Myocyte (in vitro differentiated cells): ENCODE measurements at regions not wholly inside any gene's neighbourhood (a gene's known extent, or its start where the extent isn't known, plus 50 kb on each side); places are given as distances from the start of the nearest gene placed in this dataset.

Experiments used
- DNase-seq: peaks from one replicate; pipeline ENCODE4 v3.0.0-alpha.2; 2012; ENCODE audit warnings: low read depth

DNA sequence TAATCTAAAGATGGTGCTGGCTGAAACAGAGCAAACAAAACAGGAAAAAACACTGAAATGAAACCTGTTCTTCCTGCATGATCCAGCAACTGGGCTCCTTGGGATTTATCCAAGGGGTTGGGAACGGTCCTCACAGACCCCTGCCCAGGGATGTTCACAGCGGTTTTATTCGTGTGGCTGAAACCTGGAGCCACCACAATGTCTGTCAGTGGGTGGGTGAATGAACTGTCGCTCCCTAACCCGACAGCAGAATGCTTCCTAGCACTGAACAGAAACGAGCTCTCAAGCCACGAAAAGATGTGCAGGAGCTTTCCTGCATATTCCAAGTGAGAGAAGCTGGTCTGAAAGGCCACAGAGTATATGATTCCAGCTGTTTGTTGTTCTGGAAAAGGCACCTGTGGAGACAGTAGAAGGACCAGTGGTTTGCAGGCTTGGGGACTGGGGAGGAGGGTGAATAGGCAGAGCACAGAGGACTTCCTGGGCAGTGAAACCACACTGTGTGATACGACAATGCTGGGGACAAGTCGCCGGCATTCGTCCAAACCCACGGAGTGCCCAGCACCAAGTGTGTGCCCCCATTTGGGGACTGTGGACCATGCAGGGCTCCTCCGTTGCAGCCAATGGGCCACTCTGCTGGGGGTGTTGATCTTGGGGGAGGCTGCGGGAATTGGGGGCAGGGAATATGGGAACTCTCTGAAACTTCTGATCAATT, 73.9 kb downstream of the TEX29 start:
- DNase-seq: no peak

DNA sequence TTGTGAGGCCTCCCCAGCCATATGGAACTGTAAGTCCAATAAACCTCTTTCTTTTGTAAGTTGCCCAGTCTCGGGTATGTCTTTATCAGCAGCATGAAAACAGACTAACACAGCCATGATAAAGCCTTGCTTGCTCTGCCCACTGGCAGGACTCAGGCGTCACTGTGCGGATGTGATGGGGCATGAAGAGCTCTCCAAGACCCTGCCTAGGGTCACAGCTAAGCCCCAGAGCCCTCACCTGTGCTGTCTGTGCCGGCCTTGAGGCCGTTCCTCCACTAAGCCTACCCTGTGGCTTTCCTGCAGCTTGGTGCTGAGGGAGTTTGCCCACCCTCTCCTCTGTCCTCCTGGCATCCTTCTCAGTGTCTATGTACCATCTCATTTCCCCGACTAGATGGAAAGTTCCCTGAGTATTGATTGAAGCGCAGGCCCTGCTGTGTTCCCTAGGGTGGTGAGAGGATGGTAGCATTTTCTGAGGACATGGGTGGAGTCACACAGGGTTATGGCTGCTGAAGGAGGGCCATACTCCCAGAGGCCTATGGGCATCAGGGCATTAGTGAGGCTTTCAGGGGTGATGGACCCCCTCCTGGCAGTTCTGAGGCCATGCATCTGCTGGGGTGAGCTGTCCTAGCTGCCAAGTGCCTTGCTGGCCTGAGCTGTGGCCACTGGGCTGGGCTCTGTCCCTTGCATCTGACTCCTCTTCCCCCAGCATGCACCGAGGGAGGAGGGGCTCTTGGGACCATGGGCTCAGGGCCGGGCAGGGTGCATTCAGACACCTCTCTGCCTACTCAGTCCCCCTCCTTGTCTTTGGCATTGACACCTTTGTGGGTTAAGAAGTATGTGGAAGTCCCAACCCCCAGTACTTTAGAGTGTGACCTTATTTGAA, 75.3 kb downstream of the TEX29 start:
- no peak for DNase-seq

DNA sequence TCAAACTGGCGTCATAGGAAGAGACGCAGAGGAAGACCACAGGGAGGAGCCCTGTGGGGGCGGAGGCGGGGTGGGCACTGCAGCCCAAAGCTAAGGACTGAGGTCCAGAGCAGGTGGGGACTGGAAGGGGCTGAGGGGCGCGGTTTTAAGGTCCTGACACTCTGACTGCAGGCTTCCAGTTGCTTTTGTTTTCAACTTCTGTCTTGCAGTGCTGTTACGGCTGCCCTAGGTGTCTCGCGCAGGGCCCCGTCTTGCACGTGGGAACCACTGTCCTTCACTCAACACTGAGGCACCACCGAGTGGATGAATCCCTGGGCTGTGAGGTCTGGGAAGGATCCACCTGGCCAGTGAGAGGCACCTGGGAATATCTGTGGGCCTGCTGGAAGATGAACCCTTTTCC, 76.0 kb downstream of the TEX29 start:
- no peak for DNase-seq

DNA sequence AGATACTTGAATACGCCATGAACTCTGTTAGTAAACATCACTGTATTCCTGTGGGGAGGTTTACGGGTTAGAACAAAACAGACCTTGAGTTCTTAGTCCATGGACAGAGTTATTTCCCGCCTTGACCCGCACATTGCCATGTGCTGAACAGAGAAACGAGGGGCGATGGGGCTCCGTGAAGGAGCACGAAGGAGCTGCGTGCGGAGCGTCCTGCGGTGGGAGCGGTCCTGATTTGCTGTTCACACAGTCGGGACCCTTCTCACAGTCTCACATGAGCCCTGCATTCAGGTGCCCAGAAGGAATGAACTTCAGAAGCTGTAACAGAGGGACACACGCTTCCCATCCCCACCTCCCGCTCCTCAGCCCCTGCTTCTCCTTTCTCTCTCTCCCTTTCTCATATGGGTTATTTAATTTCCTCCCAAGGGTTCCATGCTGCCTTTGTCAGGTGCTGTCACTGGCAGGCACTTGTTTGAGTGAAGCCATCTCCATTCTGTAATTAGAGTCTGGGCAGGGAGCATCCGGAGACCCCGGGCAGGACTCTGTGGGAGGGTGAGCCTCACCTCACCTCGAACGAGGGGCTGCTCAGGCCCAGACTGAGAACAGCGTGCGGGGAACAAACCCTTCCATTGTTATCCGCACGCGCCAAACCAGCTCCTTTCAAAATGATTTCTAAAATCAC, 76.9 kb downstream of the TEX29 start:
- no peak for DNase-seq

DNA sequence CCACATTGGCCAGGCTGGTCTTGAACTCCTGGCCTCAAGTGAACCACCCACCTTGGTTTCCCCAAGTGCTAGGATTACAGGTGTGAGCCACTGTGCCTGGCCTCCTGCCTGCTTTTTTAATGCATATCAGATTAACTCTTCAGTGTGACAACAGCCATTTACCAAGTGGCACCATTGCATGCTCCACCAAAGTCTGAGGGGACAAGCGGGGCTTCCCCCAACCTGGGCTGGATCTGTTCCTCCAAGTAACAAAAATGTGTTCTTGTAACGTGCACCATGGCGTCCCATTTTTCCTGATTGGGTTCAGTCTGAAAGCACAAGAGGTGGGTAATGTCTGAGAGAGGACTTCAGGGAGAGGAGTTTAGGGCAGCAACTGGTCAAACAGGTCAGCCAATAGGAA, 77.8 kb downstream of the TEX29 start:
- no peak for DNase-seq

DNA sequence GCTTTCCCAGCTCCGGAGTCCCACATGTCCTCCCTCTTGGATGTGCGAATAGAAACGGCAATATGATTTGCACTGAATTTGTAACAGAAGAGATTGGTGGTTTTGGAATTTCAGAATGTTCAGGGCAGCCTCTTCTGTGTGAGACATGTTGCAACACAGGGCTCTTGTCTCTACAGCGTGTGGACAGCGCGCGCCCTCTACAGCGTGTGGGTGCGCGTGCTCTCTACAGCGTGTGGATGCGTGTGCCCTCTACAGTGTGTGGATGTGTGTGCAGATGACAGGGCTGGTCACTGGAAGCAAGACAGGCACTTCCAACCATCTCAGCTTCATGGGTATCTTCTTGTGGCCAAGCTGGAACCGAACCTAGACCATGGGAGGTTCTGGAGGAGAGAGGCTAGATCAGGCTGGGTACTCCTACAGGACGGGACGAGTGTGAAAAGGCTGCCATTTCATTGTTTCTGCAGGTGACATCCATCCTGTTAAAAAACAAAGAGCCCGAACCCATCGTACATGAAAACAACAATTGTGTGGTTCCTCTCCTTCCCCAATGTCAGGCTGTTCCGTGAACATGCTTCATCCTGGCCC, 78.4 kb downstream of the TEX29 start:
- no peak for DNase-seq

DNA sequence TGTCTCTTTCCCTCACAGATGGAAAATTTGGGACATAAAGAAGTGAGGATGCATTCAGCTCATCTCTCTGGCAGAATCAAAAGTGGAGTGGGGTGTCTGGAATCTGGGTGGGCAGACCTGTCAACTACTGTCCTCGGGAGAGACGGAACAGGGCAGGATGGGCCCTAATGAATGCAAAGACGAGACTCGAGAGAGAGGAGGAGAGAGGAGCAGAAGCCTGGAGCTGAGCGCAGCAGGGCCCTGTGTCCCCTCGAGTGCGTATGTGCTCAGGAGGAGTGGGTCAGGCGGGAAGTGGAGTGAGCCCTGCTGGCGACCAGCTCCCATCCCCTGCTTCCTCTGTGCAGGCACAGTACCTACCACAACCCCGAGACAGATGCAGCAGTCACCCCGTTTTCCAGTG, 78.9 kb downstream of the TEX29 start:
- no peak for DNase-seq

DNA sequence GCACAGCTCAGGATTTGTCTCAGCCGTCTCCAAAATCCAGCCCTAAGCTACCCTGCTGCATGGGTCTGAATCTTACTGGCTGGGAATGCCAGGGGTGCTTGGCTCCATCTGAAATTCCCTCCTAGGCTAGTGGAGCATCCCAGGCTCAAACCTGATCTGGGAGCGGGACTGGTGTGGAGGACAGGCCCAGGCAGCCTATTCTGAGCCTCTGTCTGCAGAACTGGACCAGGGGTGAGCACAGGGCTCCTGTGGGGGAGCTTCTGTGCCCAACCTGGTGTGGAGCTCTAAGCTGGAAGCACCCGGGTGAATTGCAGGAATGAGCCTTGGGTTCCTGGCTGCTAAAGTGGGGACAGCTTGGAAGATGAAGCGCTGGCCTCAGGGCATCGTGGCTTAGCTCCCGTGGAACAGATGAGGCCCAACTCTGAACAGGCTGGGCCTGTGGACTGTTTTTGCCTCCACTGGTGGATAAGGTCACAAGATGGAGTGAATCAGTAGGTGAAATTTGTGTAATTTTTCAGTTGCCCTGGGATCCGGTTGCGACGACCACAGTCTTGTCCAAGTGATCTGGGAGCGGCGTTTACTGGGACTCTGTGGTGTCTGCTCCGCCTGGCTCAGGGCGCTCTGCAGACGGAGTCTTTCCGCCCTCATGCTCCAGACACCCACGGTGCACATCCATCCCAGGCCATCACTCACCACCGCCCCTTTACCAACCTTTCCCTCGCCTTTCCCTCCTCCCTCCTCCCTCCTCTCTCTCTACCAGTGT, 79.5 kb downstream of the TEX29 start:
- DNase-seq: no peak

DNA sequence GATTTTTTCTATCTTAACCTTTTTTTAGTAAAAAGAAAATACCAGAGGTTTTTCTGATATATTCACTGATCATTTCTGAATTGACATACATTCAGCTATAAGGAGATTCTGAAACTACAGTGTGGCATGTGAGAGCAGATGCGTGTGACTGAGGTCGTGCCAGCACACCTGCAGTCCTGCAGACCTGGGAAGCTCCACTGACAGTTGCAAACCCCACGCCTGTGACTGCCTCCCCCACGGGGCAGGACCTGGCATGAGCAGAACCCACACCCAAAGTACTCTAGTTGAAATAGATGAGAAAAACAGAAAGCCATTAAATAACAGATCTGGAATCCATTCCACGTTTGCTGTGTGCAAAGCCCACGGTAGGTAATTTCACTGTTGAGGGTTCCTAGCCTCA, 80.7 kb downstream of the TEX29 start:
- no peak for DNase-seq

DNA sequence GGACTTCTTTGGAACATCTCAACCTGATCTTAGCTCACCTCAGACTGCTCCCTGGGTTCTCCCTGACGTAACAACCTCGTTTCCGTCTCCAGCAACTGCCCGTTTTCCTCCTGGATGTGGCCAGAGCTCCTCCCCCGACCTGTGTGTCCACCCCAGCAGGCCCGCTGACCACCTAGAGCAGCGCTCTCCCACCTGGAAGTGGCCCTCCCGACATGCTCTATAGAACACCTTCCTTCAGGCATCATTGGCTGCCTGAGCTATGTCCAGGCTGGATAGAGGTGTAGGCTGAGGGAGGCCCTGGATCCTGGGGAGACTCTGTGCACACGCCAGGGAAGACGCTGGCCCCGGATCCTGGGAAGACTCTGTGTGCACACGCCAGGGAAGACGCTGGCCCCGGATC, 81.3 kb downstream of the TEX29 start:
- no peak for DNase-seq

DNA sequence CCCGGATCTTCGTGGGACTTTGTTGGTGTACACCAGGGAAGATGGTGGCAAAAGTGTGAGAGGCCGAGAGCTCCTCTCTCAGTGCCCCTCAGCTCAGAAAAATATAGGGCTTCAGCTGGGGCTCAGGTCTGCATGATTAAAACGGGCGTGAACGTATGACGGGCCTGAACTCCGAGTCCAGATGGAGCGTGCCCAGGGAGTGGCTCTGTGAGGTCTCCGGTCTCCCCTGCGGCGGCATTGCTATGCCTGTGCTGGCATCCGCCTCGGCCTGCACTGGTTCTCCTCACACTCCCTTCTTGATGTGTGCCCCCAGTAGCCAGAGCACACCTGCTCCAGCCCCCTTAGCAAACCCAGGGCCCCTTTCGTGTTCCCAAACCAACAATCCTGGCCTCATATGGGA, 82.0 kb downstream of the TEX29 start:
- no peak for DNase-seq

DNA sequence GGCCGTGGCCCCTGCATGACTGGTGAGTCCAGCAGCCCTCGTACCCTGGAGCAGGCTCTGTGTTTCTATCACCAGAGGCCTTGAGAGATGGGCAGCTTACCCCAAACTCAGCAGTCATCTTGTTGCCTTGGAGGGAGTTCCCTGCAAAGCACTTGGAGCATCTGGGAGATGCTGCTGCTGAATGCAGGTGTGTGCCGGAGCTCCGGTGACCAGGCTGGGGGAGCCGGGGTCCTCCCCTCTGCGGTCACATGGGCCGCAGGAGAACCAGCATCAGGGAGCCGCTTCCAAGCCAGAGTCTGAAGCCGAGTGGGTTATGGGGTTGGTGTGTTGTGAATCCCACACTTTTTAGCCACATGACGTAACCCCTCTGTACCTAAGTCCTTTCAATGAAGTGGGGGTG, 82.8 kb downstream of the TEX29 start:
- DNase-seq: no peak

DNA sequence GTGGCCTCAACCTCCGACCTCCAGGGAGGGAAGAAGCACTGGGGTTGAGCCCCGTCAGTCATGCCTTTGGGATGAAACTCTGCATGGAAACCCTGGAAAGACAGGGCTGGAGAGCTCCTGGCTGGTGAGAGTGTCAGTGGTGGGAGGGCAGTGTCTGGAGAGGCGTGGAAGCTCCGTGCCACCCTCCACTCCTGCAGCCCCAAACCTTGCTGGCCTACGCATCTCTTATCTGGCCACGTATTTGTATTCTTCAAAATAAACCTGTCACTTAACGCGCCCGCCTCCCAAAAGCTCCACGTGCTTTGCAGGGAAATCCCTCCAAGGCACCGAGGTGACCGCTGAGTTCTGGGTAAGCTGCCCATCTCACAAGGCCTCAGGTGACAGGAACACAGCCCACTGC, 84.3 kb downstream of the TEX29 start:
- no peak for DNase-seq

DNA sequence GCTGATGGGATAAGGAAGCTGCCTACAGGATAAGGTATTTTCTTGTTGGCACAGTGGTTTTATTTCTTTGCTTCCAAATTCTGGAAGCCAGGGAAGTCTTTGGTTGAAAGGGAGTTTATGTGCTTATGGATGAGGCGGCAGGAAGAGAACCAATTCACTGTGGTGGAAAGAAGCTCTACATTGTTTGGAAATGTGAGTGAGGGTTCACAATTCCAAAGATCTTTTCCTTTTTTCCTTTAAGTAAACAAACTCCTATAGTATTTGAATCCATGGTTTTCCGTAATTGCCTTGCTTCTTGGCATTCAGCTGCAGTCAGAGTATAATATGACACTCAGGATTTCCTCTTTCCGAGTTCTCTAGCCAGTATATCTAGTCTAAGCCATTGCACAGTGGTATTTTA, 86.2 kb downstream of the TEX29 start:
- DNase-seq: no peak

DNA sequence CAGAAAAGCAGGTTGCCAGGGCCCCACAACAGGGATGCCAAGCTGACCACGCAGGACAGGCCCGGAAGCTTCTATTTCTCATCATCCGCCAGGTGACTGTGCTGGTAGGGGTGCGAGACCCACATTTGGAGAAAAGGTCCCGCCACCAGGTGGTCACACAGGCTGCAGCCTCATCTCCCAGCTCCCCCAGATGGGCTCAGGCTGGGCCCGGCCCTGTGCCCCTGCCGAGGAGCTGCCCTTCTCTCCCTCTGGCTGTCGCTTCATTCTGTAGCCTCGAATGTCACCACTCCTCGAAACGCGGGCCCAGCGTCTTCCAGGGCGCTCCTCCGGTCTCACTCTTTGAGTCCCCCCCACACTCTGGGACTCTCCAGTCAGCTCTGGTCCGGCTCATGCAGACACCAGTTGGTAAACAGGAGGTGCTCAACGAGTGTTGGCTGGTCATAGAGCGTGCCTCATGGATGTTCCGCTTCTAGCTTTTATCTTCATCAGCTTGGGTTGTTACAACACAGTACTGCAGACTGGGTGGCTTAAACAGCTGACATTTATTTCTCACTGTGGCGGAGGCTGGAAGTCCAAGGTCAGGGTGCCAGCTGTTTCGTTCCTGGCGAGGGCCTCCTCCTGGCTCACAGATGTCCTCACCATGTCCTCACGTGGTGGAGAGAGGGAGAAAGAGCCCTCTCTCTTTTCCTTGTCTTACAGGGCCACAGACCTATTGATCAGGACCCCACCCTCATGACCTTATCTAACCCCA, 87.1 kb downstream of the TEX29 start:
- DNase-seq: peak; percentile 49

DNA sequence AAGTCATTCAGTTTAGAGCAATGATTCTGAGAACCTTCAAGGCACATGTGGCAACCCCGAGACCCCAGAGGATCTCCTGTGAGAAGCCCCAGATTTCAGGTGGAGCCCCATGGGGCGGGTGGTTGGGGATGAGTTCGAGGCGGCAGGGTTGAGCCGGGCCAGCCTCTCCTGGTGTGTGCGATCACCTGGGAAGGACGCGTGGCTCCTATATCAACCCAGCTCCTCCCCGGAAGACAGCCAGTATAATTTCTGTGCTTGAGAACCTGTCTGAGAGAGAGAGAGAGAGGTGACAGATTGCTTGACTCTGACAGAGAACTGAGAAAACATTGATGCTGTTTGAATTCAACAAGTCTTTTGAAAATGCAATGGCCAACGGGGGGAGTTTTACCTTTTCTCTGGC, 89.0 kb downstream of the TEX29 start:
- no peak for DNase-seq

DNA sequence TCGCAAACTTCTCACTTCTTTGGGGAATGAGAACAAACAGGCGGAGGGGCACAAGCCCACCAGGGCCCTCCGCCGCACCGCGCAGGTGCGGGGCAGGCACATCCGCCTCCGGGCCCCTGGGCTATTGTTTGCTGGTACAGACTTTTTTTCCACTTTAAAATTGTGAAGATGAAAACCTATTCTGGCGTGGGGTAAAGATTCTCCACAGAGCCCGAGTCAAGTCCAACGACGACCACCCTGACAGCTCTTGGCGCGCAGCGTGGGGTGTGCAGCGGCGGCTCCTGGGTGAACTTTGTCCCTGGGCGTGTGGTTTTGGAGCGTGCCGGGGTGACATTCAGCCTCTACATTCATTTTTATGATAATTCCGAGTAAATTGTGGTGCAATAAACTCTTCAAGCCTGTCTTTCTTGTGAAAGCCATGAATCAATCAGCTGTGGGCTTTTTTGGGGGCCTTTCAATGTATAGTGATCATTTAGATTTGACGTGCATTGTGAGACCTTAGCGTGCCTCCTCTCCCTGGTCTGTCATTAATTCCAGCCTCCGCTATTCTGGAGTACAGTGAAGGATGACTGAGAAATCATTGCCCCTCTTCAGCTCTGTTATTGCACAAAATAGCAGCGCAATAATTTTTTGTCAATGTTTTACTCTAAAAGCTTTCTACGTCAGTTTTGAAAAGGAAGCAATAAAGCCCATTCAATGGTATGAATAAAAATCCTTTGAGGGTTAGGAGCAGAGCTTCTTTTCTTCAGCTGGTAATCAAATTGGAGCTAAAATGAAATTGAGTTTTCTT, 90.0 kb downstream of the TEX29 start:
- no peak for DNase-seq

DNA sequence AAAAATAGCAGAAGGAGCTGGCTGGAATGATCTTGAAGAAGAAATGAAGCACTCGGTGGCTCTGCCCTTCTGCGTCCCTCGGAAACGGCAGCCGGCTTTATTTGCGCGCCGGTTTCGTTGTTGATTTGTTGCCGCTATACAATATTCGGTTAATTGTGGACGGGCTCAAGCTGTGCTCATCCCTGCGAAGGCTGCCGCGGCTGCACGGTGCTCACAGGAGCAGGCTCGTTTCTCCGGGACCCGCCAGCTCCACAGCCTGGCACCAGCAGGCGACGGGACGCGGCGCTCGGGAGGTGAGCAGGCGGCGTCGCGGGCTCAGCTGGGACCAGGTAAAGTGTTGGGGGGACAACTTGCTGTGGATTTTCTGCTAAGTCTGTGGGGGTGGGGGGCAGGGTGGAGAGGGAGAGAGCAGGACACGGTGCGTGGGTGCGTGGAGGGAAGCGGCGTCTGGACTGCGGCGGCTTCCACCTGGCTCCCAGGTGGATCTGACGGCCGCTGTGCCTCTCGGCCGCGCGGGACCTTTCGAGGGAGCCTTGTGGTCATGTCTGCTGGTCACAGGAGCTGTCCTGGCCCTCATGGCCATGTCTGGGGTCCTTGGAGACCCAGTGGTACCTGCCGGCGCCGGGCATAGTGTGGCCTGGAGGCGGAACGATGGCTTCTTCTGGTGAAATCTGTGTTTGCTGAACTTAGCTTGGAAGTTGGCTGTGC, 90.9 kb downstream of the TEX29 start:
- DNase-seq: no peak
